DOHH2 (cell line): ENCODE measurements at regions not wholly inside any gene's neighbourhood (a gene's known extent, or its start where the extent isn't known, plus 50 kb on each side); places are given as distances from the start of the nearest gene placed in this dataset.

ENCODE experiments used
- CTCF ChIP-seq: fragments of 200-600 bp; sonication (generic); IDR thresholded peaks from one replicate; pipeline ENCODE4 v1.5.1; 2014; ENCODE audit warnings: antibody characterized with exemption, mild to moderate bottlenecking, low read depth, low read length; ENCODE audit not compliant: poor library complexity, severe bottlenecking
- EZH2phosphoT487 ChIP-seq: fragments of 200-600 bp; sonication (generic); IDR thresholded peaks from 2 replicates; pipeline ENCODE4 v1.6.1; 2017; ENCODE audit warnings: borderline replicate concordance, mild to moderate bottlenecking, antibody characterized with exemption, low read length, moderate library complexity, mixed read lengths

GRCh38 chr6:797479-798077 is 104.6 kb upstream of the EXOC2 start:
- TF ChIP-seq CTCF: peak; percentile 65
- no peak for TF ChIP-seq EZH2phosphoT487
